HG03097 (cell line): ENCODE measurements at regions not wholly inside any gene's neighbourhood (a gene's known extent, or its start where the extent isn't known, plus 50 kb on each side); places are given as distances from the start of the nearest gene placed in this dataset.

ENCODE experiments used
- ATAC-seq: cut with Tn5 transposase; IDR thresholded peaks from one replicate; pipeline ENCODE4 v1.9.1; 2021; ENCODE audit not compliant: unreplicated experiment, low FRiP score

- no peak for ATAC-seq
These were observed 358.9 kb upstream of the LRATD1 start for GRCh38 chr2:14273650-14274049.

GRCh38 chr2:14284244-14284643 lies 348.3 kb upstream of the LRATD1 start:
- no peak for ATAC-seq

- no peak for ATAC-seq
These were observed 346.7 kb upstream of the LRATD1 start for GRCh38 chr2:14285812-14286211.

- no peak for ATAC-seq
These were observed 344.5 kb upstream of the LRATD1 start for GRCh38 chr2:14288016-14288415.

GRCh38 chr2:14292964-14293363 lies 339.6 kb upstream of the LRATD1 start:
- ATAC-seq, result no peak

- no peak for ATAC-seq
These were observed 335.2 kb upstream of the LRATD1 start for GRCh38 chr2:14297340-14297739.

- ATAC-seq, result no peak
These were observed 334.6 kb upstream of the LRATD1 start for GRCh38 chr2:14297906-14298305.

- no peak for ATAC-seq
These were observed 331.2 kb upstream of the LRATD1 start for GRCh38 chr2:14301331-14301730.

- ATAC-seq, result peak; percentile 67
These were observed 329.0 kb upstream of the LRATD1 start for GRCh38 chr2:14303366-14304115.

GRCh38 chr2:14304326-14304725 lies 328.2 kb upstream of the LRATD1 start:
- ATAC-seq, result no peak

GRCh38 chr2:14306268-14306861 lies 326.2 kb upstream of the LRATD1 start:
- no peak for ATAC-seq

- no peak for ATAC-seq
These were observed 319.2 kb upstream of the LRATD1 start for GRCh38 chr2:14313341-14313740.

- no peak for ATAC-seq
These were observed 315.9 kb upstream of the LRATD1 start for GRCh38 chr2:14316594-14316993.

GRCh38 chr2:14321357-14321756 lies 311.2 kb upstream of the LRATD1 start:
- no peak for ATAC-seq

GRCh38 chr2:14322306-14322705 lies 310.2 kb upstream of the LRATD1 start:
- ATAC-seq, result no peak

- no peak for ATAC-seq
These were observed 308.2 kb upstream of the LRATD1 start for GRCh38 chr2:14324308-14324707.

- no peak for ATAC-seq
These were observed 301.6 kb upstream of the LRATD1 start for GRCh38 chr2:14330884-14331283.

GRCh38 chr2:14336759-14337382 lies 295.6 kb upstream of the LRATD1 start:
- no peak for ATAC-seq

GRCh38 chr2:14340703-14341102 lies 291.8 kb upstream of the LRATD1 start:
- no peak for ATAC-seq

GRCh38 chr2:14342313-14342712 lies 290.2 kb upstream of the LRATD1 start:
- ATAC-seq, result no peak

GRCh38 chr2:14344355-14344754 lies 288.2 kb upstream of the LRATD1 start:
- ATAC-seq, result no peak

- ATAC-seq, result no peak
These were observed 284.3 kb upstream of the LRATD1 start for GRCh38 chr2:14348247-14348646.
